T1000 (cell line): ENCODE measurements at regions not wholly inside any gene's neighbourhood (a gene's known extent, or its start where the extent isn't known, plus 50 kb on each side); places are given as distances from the start of the nearest gene placed in this dataset.
"Not testable (repeated sequence)": the region's sequence is repeated elsewhere in the genome, so short reads cannot be mapped to it uniquely, and the experiment has no call there.

Experiments
- DNase-seq: peaks from one replicate; lab custom pipeline; 2025; ENCODE audit warnings: mixed read lengths; lab: John Stamatoyannopoulos, UW

GRCh38 chr1:30378991-30379581 is 344.3 kb downstream of the MATN1 start:
- DNase-seq: no peak

DNA sequence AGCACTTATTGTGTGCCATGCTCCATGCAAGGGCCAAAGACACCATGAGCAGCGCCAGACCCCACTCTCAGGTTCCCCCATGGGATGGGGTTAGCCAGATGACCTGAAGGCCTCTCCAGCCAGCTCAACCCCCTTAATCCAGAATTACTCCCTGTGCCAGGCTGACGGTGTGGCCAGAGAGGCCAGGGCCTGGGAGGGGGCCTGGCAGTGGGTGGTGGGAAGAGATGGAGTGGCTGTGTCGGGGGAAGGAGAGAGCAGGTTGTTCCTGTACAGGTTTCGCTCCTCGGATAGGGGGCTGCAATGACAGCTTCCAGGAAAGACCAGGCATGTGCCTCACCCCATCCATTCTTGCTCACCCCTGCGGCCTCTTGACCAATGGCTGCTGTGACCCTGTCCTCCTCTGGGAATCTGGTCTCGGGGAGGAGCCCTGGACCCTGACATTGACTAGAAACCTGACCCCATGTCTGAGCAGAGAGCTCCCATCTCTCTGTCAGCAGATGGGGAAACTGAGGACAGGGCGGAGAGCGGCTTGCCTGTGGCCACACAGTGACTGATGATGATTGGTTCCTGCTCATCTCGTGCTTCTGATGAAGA is 345.3 kb downstream of the MATN1 start:
- DNase-seq: no peak

DNA sequence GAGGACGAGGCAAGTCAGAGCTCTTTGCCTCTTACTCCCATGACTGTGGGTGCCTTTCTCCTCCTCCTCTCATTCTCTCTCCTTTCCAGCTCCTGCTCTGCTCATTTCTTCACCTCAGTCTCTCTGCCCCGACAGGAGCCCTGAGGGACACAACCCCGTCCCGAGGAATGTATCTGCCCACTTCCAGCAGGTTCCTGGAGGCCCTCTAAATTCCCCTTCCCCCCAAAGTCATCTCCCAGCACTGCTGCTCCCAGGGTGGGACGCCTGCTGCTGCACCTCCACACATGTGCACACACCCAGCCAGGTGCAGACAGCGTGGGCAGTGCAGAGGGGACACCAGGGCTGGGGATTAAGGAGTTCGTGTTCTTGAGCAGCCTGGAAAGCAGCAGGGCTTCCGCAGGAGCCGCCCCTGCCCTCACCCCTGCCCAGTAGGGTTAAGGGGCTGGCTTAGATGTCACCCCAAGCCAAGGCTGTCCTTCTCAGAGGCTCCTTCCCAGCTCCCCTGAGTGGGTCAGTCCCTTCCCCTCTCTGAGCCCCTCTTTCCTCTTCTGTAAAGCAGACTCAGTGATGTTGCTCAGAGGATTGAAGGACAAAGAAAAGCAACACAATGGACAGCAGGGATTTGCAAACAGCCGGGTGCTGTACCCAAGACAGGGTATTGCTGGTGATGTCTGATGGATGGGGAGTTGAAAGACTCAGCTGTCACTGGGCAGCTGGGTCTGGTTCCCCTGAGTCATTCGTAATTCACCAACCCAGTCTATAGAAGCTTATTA is 346.0 kb downstream of the MATN1 start:
- DNase-seq: no peak

DNA sequence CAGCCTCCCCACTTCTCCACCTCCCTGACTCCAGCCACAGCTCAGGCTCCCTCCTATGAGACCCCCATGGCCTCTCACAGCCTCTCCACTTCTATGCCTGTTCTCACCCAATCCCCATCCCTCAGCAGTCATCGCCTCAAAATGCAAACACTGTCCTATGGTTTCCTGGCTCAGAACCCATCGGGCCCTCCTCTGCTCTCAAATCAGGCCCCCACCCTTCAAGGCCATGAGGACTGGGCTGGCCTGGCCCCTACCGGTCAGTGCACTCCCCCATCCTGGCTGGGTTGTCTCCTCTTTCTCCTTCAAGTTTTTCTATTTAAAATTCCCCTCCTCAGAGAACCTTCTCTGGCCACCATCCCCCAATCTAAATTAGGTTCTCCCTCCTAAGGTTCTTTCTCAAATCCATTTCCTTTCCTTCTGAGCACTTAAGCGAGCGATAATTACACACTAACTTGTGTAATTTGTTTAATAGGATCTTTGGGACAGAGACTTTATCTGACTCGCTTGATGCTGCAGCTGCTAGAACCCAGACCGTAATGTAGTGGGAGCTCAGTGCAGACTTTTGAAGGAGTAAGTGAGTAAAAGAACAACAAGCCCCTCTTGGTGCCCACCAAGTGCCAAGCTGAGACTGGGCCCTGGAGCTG is 347.2 kb downstream of the MATN1 start:
- no peak for DNase-seq

DNA sequence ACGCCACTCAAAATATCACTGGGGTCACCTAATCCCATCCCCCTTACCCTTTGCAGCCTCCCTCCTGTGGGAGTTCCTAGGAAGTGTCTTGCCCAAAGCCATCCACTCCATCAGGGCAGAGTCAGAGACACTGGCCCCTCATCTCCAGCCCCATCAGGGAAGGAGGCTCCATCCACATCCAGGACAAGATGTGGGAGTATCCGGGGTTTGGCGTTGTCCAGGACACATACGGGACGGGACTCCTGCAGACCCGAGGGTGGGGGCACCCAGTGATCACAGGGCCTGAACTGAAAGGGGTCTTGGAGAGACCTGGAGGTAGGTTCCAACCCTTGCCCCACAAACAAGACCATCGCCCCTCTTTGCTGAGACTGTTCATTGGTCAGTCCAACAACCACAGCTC is 348.2 kb downstream of the MATN1 start:
- DNase-seq: no peak

DNA sequence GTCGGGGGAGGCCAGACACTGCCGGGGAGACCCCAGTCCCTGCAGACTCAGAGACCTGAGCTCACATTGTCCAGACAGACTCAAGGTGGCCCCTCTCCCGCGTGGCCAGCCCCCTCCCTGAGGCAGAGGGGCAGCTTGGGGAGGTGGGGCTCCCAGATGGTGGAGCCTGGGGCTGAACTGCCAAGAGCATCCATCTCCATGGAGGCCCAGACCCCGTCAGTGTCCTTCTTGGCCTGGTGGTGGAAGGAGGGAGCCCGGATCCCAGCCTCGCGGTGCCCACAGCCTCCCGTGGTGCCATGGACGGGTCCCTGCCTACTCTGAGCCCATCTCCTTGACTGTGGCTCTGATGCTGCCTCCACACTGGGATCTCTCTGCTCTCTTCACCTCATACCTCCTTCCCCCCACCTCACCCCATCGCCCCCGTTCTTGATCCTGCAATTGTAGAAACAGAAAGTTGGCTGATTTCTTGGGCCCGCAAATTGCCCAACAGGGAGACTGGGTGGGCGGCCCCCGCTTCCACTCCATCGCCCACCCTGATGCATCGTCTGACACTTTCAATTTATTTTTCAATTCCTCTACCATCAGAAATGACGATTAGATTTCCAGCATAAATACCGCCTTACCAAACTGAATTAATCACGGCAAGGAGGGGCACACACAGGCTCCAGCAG is 348.9 kb downstream of the MATN1 start:
- no peak for DNase-seq

- DNase-seq: no peak
These were observed 349.6 kb downstream of the MATN1 start for GRCh38 chr1:30373471-30374399.

GRCh38 chr1:30372792-30373433 is 350.5 kb downstream of the MATN1 start:
- DNase-seq: no peak

- DNase-seq: no peak
These were observed 351.2 kb downstream of the MATN1 start for GRCh38 chr1:30371888-30372791.

- no peak for DNase-seq
These were observed 352.1 kb downstream of the MATN1 start for GRCh38 chr1:30371179-30371788.

- DNase-seq: no peak
These were observed 354.6 kb downstream of the MATN1 start for GRCh38 chr1:30368651-30369240.

- no peak for DNase-seq
These were observed 356.5 kb downstream of the MATN1 start for GRCh38 chr1:30366911-30367310.

GRCh38 chr1:30366199-30366598 is 357.2 kb downstream of the MATN1 start:
- DNase-seq: no peak

- no peak for DNase-seq
These were observed 357.8 kb downstream of the MATN1 start for GRCh38 chr1:30365596-30365995.

DNA sequence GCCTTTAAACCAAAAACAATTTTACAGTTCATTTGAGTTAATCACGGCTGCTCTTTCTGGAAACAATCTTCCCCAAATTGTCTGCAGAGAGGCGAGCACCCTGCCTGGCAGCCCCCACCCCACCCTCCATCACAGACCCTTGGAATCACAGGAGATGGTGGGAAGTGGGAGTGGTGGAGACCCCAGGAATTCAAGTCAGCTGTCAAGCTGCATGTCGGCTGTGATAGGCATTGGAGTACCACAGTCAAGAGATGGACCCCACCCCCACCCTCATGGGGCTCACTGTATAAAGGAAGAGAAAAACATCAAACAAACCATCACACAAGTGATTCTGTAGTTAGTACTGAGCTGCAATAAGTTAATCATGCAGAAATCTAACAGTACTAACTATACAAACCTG is 360.4 kb downstream of the MATN1 start:
- DNase-seq: no peak

GRCh38 chr1:30362603-30362990 is 360.8 kb downstream of the MATN1 start:
- no peak for DNase-seq

GRCh38 chr1:30361890-30362602 is 361.3 kb downstream of the MATN1 start:
- DNase-seq: not testable (repeated sequence)

- no peak for DNase-seq
These were observed 362.6 kb downstream of the MATN1 start for GRCh38 chr1:30360753-30361152.
